ENCODE measurements at regions not wholly inside any gene's neighbourhood (a gene's known extent, or its start where the extent isn't known, plus 50 kb on each side); places are given as distances from the start of the nearest gene placed in this dataset.

DNA sequence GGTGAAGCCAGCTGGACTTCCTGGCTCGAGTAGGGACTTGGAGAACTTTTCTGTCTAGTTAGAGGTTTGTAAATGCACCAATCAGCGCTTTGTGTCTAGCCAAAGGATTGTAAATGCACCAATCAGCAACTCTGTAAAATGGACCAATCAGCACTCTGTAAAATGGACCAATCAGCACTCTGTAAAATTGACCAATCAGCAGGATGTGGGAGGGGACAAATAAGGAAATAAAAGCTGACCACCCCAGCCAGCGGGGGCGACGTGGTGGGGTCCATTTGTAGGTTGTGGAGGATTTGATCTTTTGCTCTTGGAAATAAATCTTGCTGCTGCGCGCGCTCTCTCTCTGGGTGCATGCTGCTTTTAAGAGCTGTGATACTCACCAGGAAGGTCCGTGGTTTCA is 202.9 kb downstream of the MIAT start:
- Histone ChIP-seq H3K27me3 (ENCODE audit: control insufficient read depth, insufficient read depth, low read length) (no peaks in the 10 kb centered on the region), H3K4me1 (ENCODE audit: control insufficient read depth in 2 of 3, insufficient read depth in 2 of 3, low read depth in 1 of 3, low read length in 3 of 3) (no peaks in the 10 kb centered on the region), H3K9ac (ENCODE audit: low read length in 3 of 3) (no peak overlapping the region), H3K36me3 (ENCODE audit: control insufficient read depth in 2 of 3, insufficient read depth in 3 of 3, low read length in 3 of 3) (no peaks in the 10 kb centered on the region), H3K4me3 (ENCODE audit: low read length in 3 of 3) (no peak overlapping the region), H3K27ac (ENCODE audit: low read depth in 2 of 2, low read length in 2 of 2) (no peak overlapping the region), H3K9me3 (ENCODE audit: control insufficient read depth in 2 of 3, insufficient read depth in 1 of 3, low read length in 3 of 3) (no peaks in the 10 kb centered on the region)
- intact Hi-C loops (cut with DNase I) = no loop called here
- TF ChIP-seq, protein P1, sequence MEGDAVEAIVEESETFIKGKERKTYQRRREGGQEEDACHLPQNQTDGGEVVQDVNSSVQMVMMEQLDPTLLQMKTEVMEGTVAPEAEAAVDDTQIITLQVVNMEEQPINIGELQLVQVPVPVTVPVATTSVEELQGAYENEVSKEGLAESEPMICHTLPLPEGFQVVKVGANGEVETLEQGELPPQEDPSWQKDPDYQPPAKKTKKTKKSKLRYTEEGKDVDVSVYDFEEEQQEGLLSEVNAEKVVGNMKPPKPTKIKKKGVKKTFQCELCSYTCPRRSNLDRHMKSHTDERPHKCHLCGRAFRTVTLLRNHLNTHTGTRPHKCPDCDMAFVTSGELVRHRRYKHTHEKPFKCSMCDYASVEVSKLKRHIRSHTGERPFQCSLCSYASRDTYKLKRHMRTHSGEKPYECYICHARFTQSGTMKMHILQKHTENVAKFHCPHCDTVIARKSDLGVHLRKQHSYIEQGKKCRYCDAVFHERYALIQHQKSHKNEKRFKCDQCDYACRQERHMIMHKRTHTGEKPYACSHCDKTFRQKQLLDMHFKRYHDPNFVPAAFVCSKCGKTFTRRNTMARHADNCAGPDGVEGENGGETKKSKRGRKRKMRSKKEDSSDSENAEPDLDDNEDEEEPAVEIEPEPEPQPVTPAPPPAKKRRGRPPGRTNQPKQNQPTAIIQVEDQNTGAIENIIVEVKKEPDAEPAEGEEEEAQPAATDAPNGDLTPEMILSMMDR (IDR thresholded peaks at IDR 0.05; ENCODE audit: borderline replicate concordance, extremely low read depth, insufficient read depth) = no peak
- no peak for FAIRE-seq
- DNase-seq = no peak

DNA sequence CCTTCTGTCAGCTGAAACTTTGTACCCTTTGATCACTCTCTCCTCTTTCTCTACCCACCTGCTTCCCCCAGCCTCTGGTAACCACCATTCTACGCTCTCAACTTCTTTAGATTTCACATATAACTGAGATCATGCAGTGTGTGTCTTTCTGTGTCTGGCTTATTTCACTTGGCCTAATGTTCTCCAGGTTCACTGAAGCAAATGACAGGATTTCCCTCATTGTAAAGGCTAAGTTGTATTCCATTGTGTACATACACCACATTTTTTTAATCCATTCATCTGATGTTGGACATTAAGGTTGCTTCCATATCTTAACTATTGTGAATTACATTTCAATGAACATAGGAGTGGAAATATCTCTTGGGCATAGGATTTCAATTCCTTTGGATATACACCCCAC is 207.6 kb downstream of the MIAT start:
- H3K27ac ChIP-seq (ENCODE audit: low read depth in 2 of 2, low read length in 2 of 2) = no peak overlapping the region
- H3K9ac ChIP-seq (ENCODE audit: low read length in 3 of 3) = no peak overlapping the region
- H3K4me1 ChIP-seq (ENCODE audit: control insufficient read depth in 2 of 3, insufficient read depth in 2 of 3, low read depth in 1 of 3, low read length in 3 of 3) = no peaks in the 10 kb centered on the region
- intact Hi-C loops (cut with DNase I) = no loop called here
- no peaks in the 10 kb centered on the region for H3K27me3 ChIP-seq (ENCODE audit: control insufficient read depth, insufficient read depth, low read length)
- no peaks in the 10 kb centered on the region for H3K36me3 ChIP-seq (ENCODE audit: control insufficient read depth in 2 of 3, insufficient read depth in 3 of 3, low read length in 3 of 3)
- TF ChIP-seq, protein P1 (IDR thresholded peaks at IDR 0.05; ENCODE audit: borderline replicate concordance, extremely low read depth, insufficient read depth) = no peak
- no peak overlapping the region for H3K4me3 ChIP-seq (ENCODE audit: low read length in 3 of 3)
- DNase-seq (no peak), FAIRE-seq (no peak)
- no peaks in the 10 kb centered on the region for H3K9me3 ChIP-seq (ENCODE audit: control insufficient read depth in 2 of 3, insufficient read depth in 1 of 3, low read length in 3 of 3)

DNA sequence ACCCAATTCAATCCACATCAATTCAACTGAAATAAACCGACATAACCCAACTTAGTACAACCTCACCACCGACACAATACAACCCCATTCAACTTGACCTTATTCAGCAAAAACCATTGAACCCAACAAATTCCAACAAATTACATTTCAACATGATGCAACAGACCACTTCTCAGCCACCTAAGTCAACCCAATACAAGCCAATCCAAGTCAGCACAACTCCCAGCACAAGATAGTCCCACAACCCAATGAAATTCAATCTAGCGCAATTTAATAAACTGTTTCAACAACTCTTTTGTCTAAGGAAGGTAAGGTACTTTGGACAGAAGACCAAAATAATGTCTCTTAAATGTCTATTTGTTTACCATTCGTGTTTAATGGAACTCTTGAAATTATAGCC is 226.0 kb downstream of the MIAT start:
- no peak for FAIRE-seq
- intact Hi-C loops (cut with DNase I) = no loop called here
- DNase-seq = no peak
- Histone ChIP-seq H3K9ac (ENCODE audit: low read length in 3 of 3) (no peak overlapping the region), H3K27me3 (ENCODE audit: control insufficient read depth, insufficient read depth, low read length) (no peaks in the 10 kb centered on the region), H3K27ac (ENCODE audit: low read depth in 2 of 2, low read length in 2 of 2) (no peak overlapping the region), H3K36me3 (ENCODE audit: control insufficient read depth in 2 of 3, insufficient read depth in 3 of 3, low read length in 3 of 3) (no peaks in the 10 kb centered on the region), H3K4me3 (ENCODE audit: low read length in 3 of 3) (no peak overlapping the region), H3K4me1 (ENCODE audit: control insufficient read depth in 2 of 3, insufficient read depth in 2 of 3, low read depth in 1 of 3, low read length in 3 of 3) (peaks cover 0 to 5% (median 0%) of the 10 kb centered on the region in 3 donors), H3K9me3 (ENCODE audit: control insufficient read depth in 2 of 3, insufficient read depth in 1 of 3, low read length in 3 of 3) (no peaks in the 10 kb centered on the region)
- TF ChIP-seq, protein P1 (IDR thresholded peaks at IDR 0.05; ENCODE audit: borderline replicate concordance, extremely low read depth, insufficient read depth) = no peak

DNA sequence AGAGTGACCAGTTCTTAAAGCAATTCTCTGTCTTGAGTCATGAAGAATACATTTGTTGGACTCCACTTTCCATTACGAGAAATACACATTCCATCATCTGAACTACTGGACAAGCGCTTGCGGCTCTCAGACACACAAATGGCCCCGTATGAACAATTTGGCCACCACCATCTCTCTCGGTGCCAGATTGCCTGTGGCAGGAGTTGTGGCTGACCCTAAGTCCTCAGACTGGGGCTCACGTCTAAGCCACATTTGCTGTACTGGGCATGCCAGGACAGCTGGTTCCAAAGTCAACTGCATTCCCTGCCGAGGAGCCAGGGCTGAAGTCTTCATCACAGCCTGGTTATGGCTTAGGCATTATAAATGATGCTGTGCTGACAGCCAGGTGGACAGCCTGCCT is 227.5 kb downstream of the MIAT start:
- DNase-seq (no peak), FAIRE-seq (no peak)
- intact Hi-C loops (cut with DNase I) = no loop called here
- H3K27ac ChIP-seq (ENCODE audit: low read depth in 2 of 2, low read length in 2 of 2) = no peak overlapping the region
- peaks cover 0 to 5% (median 0%) of the 10 kb centered on the region in 3 donors for H3K4me1 ChIP-seq (ENCODE audit: control insufficient read depth in 2 of 3, insufficient read depth in 2 of 3, low read depth in 1 of 3, low read length in 3 of 3)
- H3K9me3 ChIP-seq (ENCODE audit: control insufficient read depth in 2 of 3, insufficient read depth in 1 of 3, low read length in 3 of 3) = no peaks in the 10 kb centered on the region
- no peak overlapping the region for H3K9ac ChIP-seq (ENCODE audit: low read length in 3 of 3)
- H3K4me3 ChIP-seq (ENCODE audit: low read length in 3 of 3) = no peak overlapping the region
- TF ChIP-seq, protein P1 (IDR thresholded peaks at IDR 0.05; ENCODE audit: borderline replicate concordance, extremely low read depth, insufficient read depth) = no peak
- no peaks in the 10 kb centered on the region for H3K36me3 ChIP-seq (ENCODE audit: control insufficient read depth in 2 of 3, insufficient read depth in 3 of 3, low read length in 3 of 3)
- no peaks in the 10 kb centered on the region for H3K27me3 ChIP-seq (ENCODE audit: control insufficient read depth, insufficient read depth, low read length)

Data from kidney (tissue), 13 donors.